CD4-positive, alpha-beta T cell treated with Interleukin-4 for 4 hours (primary cell): ENCODE measurements at regions not wholly inside any gene's neighbourhood (a gene's known extent, or its start where the extent isn't known, plus 50 kb on each side); places are given as distances from the start of the nearest gene placed in this dataset.

Source experiments
- DNase-seq: peaks from one replicate; pipeline ENCODE4 v3.0.0-alpha.2; 2020

GRCh38 chr9:87824216-87824875, 58.3 kb upstream of the SPATA31E1 start:
- no peak for DNase-seq

GRCh38 chr9:87824886-87825285, 57.8 kb upstream of the SPATA31E1 start:
- DNase-seq = no peak

DNA sequence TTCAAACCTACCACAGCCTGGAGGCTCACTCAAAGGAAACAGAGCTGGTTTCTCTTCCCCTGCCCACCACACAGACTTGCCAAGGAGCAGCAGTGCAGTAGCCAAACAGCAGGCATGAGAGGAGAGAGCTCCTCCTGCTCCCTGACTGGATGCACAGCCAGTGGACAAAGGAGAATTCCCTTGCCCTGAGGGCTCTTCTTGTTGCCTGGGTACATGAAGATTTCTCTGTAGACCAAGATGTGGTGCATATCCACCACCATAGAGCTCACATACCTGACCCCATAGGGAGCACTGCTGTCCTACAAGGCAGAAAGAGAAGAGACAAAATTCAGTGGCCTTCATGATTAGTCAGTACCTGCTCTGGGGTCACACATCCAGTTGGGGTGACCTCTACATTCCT, 56.3 kb upstream of the SPATA31E1 start:
- no peak for DNase-seq

DNA sequence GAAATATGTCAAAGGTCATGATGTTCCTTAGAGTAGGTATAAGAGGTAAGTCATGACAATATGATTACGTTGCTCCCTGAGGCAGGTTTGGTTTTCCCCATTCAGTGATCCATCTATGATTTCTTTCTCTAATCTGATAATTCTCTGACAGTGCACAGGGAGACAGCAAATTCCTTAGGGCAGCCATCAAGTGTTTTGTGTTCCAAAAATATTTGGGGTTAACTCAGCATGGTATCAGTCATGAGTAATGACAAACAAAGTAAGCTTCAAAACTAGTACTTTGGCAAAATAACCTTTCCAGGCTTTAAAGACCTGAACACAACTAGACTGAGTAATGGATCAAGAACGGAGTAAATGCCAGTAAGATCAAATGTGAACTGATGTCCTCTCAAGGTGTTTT, 55.3 kb upstream of the SPATA31E1 start:
- no peak for DNase-seq

- no peak for DNase-seq
Observed at GRCh38 chr9:87829756-87830155, 52.9 kb upstream of the SPATA31E1 start.

DNA sequence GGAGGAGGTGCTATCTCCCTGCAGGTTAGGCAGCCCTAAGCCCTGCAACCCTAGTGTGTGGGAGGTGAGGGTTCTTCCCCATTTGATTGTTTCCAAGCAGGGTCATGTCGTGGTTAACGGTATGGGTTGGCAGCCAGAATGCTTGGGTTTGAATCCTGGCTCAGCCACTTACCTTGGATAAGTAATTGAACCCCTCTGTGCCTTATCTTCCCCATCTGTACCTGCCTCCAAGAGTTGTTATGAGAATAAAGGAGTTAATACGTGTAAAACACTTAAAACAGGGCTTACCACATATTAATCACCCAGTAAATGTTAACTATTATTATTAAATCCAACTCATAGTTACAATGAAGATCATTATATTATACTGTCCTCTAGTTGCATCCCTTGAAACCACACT, 52.2 kb upstream of the SPATA31E1 start:
- no peak for DNase-seq

GRCh38 chr9:87831159-87831558, 51.5 kb upstream of the SPATA31E1 start:
- DNase-seq = no peak
